ENCODE measurements at regions not wholly inside any gene's neighbourhood (a gene's known extent, or its start where the extent isn't known, plus 50 kb on each side); places are given as distances from the start of the nearest gene placed in this dataset.

DNA sequence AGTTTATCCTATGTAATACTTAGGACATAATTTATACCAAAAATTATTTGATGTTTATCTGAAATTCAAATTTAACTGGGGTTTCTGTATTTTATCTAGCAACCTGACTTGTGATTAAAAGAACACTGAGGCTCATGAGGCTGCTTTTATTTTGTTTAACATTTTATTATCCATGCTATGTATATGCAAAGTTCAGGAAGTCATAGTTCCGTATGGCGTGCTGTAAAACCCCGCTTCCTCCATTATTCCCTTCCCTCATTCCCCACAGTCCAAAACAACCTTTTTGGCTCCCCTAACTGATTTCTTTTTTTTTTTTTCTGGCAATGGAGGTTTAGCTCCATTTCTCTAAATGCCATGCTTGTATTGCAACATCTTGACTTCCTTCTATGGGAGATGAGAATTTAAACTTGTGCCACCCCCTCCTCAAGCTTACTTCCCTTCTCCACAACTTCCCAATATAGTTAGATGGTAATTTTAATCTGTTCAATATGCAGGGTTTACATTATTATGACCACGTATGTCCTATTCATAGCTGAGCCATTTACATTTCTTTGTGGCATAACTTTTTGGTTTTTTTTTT is 138.0 kb upstream of the DNAH14 start:
- Histone ChIP-seq H3K36me3 (ENCODE audit: insufficient read depth) (no peaks in the 10 kb centered on the region), H4K20me1 (ENCODE audit: insufficient read depth) (no peaks in the 10 kb centered on the region), H3K27me3 (ENCODE audit: insufficient read depth, low read depth) (no peaks in the 10 kb centered on the region), H3K79me2 (ENCODE audit: insufficient read depth, low read depth) (no peaks in the 10 kb centered on the region), H3K4me2 (no peak overlapping the region), H3K9ac (no peak overlapping the region), H3K27ac (no peak overlapping the region), H3K4me1 (ENCODE audit: low read depth, poor library complexity, severe bottlenecking) (peaks cover 9% of the 10 kb centered on the region), H3K4me3 (IDR thresholded peaks at IDR 0.05; ENCODE audit: insufficient read depth, low read depth, low read length) (no peak overlapping the region), H2AFZ (ENCODE audit: low read depth) (no peak overlapping the region)
- TF ChIP-seq, protein P1, sequence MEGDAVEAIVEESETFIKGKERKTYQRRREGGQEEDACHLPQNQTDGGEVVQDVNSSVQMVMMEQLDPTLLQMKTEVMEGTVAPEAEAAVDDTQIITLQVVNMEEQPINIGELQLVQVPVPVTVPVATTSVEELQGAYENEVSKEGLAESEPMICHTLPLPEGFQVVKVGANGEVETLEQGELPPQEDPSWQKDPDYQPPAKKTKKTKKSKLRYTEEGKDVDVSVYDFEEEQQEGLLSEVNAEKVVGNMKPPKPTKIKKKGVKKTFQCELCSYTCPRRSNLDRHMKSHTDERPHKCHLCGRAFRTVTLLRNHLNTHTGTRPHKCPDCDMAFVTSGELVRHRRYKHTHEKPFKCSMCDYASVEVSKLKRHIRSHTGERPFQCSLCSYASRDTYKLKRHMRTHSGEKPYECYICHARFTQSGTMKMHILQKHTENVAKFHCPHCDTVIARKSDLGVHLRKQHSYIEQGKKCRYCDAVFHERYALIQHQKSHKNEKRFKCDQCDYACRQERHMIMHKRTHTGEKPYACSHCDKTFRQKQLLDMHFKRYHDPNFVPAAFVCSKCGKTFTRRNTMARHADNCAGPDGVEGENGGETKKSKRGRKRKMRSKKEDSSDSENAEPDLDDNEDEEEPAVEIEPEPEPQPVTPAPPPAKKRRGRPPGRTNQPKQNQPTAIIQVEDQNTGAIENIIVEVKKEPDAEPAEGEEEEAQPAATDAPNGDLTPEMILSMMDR (conservative IDR thresholded peaks at IDR 0.05; ENCODE audit: low read depth, low read length), result no peak

DNA sequence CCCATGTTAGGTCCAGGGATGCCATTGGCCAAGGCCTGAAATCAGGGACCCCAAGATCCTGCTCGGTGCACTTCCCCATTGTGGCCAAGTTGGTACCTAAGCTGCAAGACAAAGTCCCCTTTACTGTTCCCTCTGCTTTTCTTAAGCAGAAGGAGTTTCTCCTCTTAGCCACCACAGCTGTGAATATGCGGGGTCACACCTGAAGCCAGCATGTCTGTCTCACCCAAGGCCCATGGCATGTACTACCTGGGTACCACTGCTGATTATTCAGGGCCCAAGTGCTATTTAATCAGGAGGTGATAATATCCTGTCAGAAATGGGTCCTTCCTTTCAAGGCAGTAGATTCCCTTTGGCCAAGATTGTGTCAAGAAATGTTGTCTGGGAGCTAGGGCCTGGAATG is 133.9 kb upstream of the DNAH14 start:
- Histone ChIP-seq H4K20me1 (ENCODE audit: insufficient read depth) (no peaks in the 10 kb centered on the region), H3K4me2 (no peak overlapping the region), H3K9ac (no peak overlapping the region), H3K36me3 (ENCODE audit: insufficient read depth) (no peaks in the 10 kb centered on the region), H3K4me3 (IDR thresholded peaks at IDR 0.05; ENCODE audit: insufficient read depth, low read depth, low read length) (no peak overlapping the region), H2AFZ (ENCODE audit: low read depth) (no peak overlapping the region), H3K27me3 (ENCODE audit: insufficient read depth, low read depth) (no peaks in the 10 kb centered on the region), H3K4me1 (ENCODE audit: low read depth, poor library complexity, severe bottlenecking) (no peaks in the 10 kb centered on the region), H3K27ac (no peak overlapping the region), H3K79me2 (ENCODE audit: insufficient read depth, low read depth) (no peaks in the 10 kb centered on the region)
- TF ChIP-seq, protein P1 (conservative IDR thresholded peaks at IDR 0.05; ENCODE audit: low read depth, low read length), result no peak

DNA sequence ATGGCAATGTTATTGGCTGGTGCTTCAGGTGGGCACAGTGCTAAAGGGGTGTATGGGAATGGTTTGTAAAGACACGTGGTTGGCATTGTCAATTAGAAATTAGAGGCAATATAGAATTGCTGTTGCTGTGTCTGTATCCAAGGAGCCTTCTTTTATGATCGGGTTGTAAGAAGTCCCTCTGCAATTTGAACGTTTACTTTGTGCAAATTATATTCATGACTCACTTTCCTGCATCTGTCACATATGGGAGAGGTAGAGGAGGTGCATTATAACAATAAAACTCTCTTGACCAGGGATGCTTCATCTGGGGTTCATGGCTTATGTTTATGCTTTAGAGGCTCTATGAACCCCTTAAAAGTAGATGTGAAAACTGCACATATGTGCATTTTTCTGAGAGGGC is 130.4 kb upstream of the DNAH14 start:
- no peak overlapping the region for H3K9ac ChIP-seq
- H3K4me2 ChIP-seq, result no peak overlapping the region
- no peaks in the 10 kb centered on the region for H3K27me3 ChIP-seq (ENCODE audit: insufficient read depth, low read depth)
- H2AFZ ChIP-seq (ENCODE audit: low read depth), result no peak overlapping the region
- no peaks in the 10 kb centered on the region for H3K4me1 ChIP-seq (ENCODE audit: low read depth, poor library complexity, severe bottlenecking)
- no peaks in the 10 kb centered on the region for H3K36me3 ChIP-seq (ENCODE audit: insufficient read depth)
- no peaks in the 10 kb centered on the region for H4K20me1 ChIP-seq (ENCODE audit: insufficient read depth)
- no peak overlapping the region for H3K27ac ChIP-seq
- no peak overlapping the region for H3K4me3 ChIP-seq (IDR thresholded peaks at IDR 0.05; ENCODE audit: insufficient read depth, low read depth, low read length)
- TF ChIP-seq, protein P1 (conservative IDR thresholded peaks at IDR 0.05; ENCODE audit: low read depth, low read length), result no peak
- no peaks in the 10 kb centered on the region for H3K79me2 ChIP-seq (ENCODE audit: insufficient read depth, low read depth)

- H3K4me1 ChIP-seq (ENCODE audit: low read depth, poor library complexity, severe bottlenecking), result no peaks in the 10 kb centered on the region
- H4K20me1 ChIP-seq (ENCODE audit: insufficient read depth), result no peaks in the 10 kb centered on the region
- H3K27me3 ChIP-seq (ENCODE audit: insufficient read depth, low read depth), result no peaks in the 10 kb centered on the region
- H3K4me2 ChIP-seq, result no peak overlapping the region
- H3K27ac ChIP-seq, result no peak overlapping the region
- no peak overlapping the region for H2AFZ ChIP-seq (ENCODE audit: low read depth)
- H3K9ac ChIP-seq, result no peak overlapping the region
- H3K36me3 ChIP-seq (ENCODE audit: insufficient read depth), result no peaks in the 10 kb centered on the region
- TF ChIP-seq, protein P1 (conservative IDR thresholded peaks at IDR 0.05; ENCODE audit: low read depth, low read length), result no peak
- no peak overlapping the region for H3K4me3 ChIP-seq (IDR thresholded peaks at IDR 0.05; ENCODE audit: insufficient read depth, low read depth, low read length)
- no peaks in the 10 kb centered on the region for H3K79me2 ChIP-seq (ENCODE audit: insufficient read depth, low read depth)
Measured at GRCh38 chr1:224800486-224801119, 128.9 kb upstream of the DNAH14 start.
